ENCODE measurements at regions not wholly inside any gene's neighbourhood (a gene's known extent, or its start where the extent isn't known, plus 50 kb on each side); places are given as distances from the start of the nearest gene placed in this dataset.

DNA sequence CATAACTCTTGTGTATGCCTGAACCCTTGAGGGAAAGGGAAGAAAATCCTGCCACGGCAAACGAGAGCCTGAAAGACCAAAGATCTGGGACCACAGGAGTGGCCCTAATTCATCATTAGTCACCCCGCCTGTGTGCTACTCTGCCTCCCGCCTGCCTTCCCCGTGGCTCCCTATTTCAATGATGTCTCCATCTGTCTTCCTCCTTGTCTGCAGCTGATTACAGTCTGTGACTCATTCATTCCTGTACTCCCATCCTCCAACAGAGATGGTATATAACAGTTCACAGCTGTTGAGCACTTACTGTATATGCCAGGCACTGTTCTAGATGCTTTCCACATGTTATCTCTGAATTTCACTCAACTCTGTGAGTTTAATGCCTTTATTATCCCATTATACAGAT, 96.6 kb downstream of the SEC16B start:
- H3K79me2 ChIP-seq (ENCODE audit: insufficient read depth, low read length): no peaks in the 10 kb centered on the region
- no peak overlapping the region for H3K4me2 ChIP-seq (ENCODE audit: low read depth, low read length, poor library complexity, severe bottlenecking)
- H3K9me2 ChIP-seq (replicated peaks; ENCODE audit: insufficient read depth, low read length): no peaks in the 10 kb centered on the region
- TF ChIP-seq, protein P1, sequence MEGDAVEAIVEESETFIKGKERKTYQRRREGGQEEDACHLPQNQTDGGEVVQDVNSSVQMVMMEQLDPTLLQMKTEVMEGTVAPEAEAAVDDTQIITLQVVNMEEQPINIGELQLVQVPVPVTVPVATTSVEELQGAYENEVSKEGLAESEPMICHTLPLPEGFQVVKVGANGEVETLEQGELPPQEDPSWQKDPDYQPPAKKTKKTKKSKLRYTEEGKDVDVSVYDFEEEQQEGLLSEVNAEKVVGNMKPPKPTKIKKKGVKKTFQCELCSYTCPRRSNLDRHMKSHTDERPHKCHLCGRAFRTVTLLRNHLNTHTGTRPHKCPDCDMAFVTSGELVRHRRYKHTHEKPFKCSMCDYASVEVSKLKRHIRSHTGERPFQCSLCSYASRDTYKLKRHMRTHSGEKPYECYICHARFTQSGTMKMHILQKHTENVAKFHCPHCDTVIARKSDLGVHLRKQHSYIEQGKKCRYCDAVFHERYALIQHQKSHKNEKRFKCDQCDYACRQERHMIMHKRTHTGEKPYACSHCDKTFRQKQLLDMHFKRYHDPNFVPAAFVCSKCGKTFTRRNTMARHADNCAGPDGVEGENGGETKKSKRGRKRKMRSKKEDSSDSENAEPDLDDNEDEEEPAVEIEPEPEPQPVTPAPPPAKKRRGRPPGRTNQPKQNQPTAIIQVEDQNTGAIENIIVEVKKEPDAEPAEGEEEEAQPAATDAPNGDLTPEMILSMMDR (IDR thresholded peaks at IDR 0.05; ENCODE audit: insufficient read depth, low read length, poor library complexity, severe bottlenecking): no peak
- TF ChIP-seq EZH2phosphoT487 (conservative IDR thresholded peaks at IDR 0.05; ENCODE audit: low read length): no peak
- H2AFZ ChIP-seq (ENCODE audit: low read depth, low read length, severe bottlenecking): no peak overlapping the region
- H3K4me3 ChIP-seq (ENCODE audit: insufficient read depth, low read length, poor library complexity, severe bottlenecking): no peak overlapping the region
- no peak overlapping the region for H3K9ac ChIP-seq (ENCODE audit: low read length)
- no peaks in the 10 kb centered on the region for H4K20me1 ChIP-seq (ENCODE audit: low read depth, low read length)
- H3F3A ChIP-seq (ENCODE audit: insufficient read depth): no peaks in the 10 kb centered on the region
- no peaks in the 10 kb centered on the region for H3K9me3 ChIP-seq (ENCODE audit: insufficient read depth, low read length)
- no peak overlapping the region for H3K27ac ChIP-seq (ENCODE audit: low read depth, low read length)
- no peaks in the 10 kb centered on the region for H3K36me3 ChIP-seq (ENCODE audit: low read length)
- H3K27me3 ChIP-seq (ENCODE audit: low read length): no peaks in the 10 kb centered on the region

GRCh38 chr1:177872308-177872900, 97.5 kb downstream of the SEC16B start:
- no peaks in the 10 kb centered on the region for H3K9me3 ChIP-seq (ENCODE audit: insufficient read depth, low read length)
- no peak for TF ChIP-seq EZH2phosphoT487 (conservative IDR thresholded peaks at IDR 0.05; ENCODE audit: low read length)
- TF ChIP-seq, protein P1 (IDR thresholded peaks at IDR 0.05; ENCODE audit: insufficient read depth, low read length, poor library complexity, severe bottlenecking): no peak
- no peak overlapping the region for H3K4me3 ChIP-seq (ENCODE audit: insufficient read depth, low read length, poor library complexity, severe bottlenecking)
- H3K27me3 ChIP-seq (ENCODE audit: low read length): no peaks in the 10 kb centered on the region
- H3K9me2 ChIP-seq (replicated peaks; ENCODE audit: insufficient read depth, low read length): no peaks in the 10 kb centered on the region
- no peaks in the 10 kb centered on the region for H3K79me2 ChIP-seq (ENCODE audit: insufficient read depth, low read length)
- H3K9ac ChIP-seq (ENCODE audit: low read length): no peak overlapping the region
- H3K4me2 ChIP-seq (ENCODE audit: low read depth, low read length, poor library complexity, severe bottlenecking): no peak overlapping the region
- no peak overlapping the region for H2AFZ ChIP-seq (ENCODE audit: low read depth, low read length, severe bottlenecking)
- H3F3A ChIP-seq (ENCODE audit: insufficient read depth): no peaks in the 10 kb centered on the region
- H4K20me1 ChIP-seq (ENCODE audit: low read depth, low read length): no peaks in the 10 kb centered on the region
- H3K36me3 ChIP-seq (ENCODE audit: low read length): no peaks in the 10 kb centered on the region
- no peak overlapping the region for H3K27ac ChIP-seq (ENCODE audit: low read depth, low read length)

DNA sequence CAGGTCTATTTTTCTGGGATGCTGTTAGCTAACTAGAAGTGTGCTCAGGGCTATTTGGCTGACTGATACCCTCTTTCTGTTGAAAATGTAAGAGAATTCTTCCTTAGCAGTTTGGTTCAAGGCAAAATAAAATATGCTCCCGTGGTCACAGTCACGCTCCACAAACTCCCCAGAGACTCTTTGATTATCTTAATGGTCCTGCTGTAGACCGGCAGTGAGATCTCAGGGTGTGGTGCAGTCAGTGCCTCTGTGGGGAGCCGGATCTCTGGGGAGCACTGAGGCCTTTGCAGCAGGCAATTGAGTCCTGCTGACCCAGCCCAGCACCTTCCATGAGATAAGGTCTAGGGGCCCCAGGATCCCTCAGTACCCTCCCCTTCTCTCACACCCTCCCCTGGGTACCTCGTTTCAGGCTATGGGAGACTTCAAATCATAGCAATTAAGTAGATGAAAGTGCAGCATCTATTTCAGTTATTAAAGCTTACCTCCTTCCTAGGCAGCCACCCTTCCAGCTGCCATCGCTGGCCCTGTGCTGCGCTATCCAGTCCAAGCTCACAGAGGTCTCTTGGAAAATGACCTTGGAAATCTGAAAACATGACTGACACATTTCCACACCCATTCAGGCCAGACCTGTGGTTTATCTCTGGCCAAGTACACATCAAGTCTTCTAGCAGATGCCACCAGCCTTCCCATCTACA, 98.1 kb downstream of the SEC16B start:
- Histone ChIP-seq H3K4me3 (ENCODE audit: insufficient read depth, low read length, poor library complexity, severe bottlenecking) (no peak overlapping the region), H2AFZ (ENCODE audit: low read depth, low read length, severe bottlenecking) (no peak overlapping the region), H3K4me2 (ENCODE audit: low read depth, low read length, poor library complexity, severe bottlenecking) (no peak overlapping the region), H3K79me2 (ENCODE audit: insufficient read depth, low read length) (no peaks in the 10 kb centered on the region), H3K9ac (ENCODE audit: low read length) (no peak overlapping the region), H3F3A (ENCODE audit: insufficient read depth) (no peaks in the 10 kb centered on the region), H4K20me1 (ENCODE audit: low read depth, low read length) (no peaks in the 10 kb centered on the region), H3K27me3 (ENCODE audit: low read length) (no peaks in the 10 kb centered on the region), H3K27ac (ENCODE audit: low read depth, low read length) (no peak overlapping the region), H3K36me3 (ENCODE audit: low read length) (no peaks in the 10 kb centered on the region), H3K9me3 (ENCODE audit: insufficient read depth, low read length) (no peaks in the 10 kb centered on the region), H3K9me2 (replicated peaks; ENCODE audit: insufficient read depth, low read length) (no peaks in the 10 kb centered on the region)
- TF ChIP-seq, protein P1 (IDR thresholded peaks at IDR 0.05; ENCODE audit: insufficient read depth, low read length, poor library complexity, severe bottlenecking): no peak
- TF ChIP-seq EZH2phosphoT487 (conservative IDR thresholded peaks at IDR 0.05; ENCODE audit: low read length): no peak

All from SU-DHL-6 (cell line).